MM.1S (cell line): ENCODE measurements at regions not wholly inside any gene's neighbourhood (a gene's known extent, or its start where the extent isn't known, plus 50 kb on each side); places are given as distances from the start of the nearest gene placed in this dataset.

Experiments
- DNase-seq: peaks from one replicate; pipeline ENCODE4 v3.0.0-alpha.2; 2015
- H2AFZ ChIP-seq: fragments of 300-600 bp; sonication (generic); 2 replicates; pipeline ENCODE4 v1.6.0; 2016; ENCODE audit warnings: antibody characterized with exemption, low read length
- H3F3A ChIP-seq: fragments of 300-600 bp; sonication (generic); 2 replicates; pipeline ENCODE4 v1.6.1; 2016; ENCODE audit warnings: mild to moderate bottlenecking, antibody characterized with exemption, low read length, moderate library complexity, mixed read lengths; ENCODE audit not compliant: insufficient read depth
- H3K27ac ChIP-seq: fragments of 300-600 bp; sonication (generic); 2 replicates; pipeline ENCODE4 v1.5.1; 2016; ENCODE audit warnings: mild to moderate bottlenecking, low read length
- H3K27me3 ChIP-seq: fragments of 300-600 bp; sonication (generic); replicated peaks from 2 replicates; pipeline ENCODE4 v1.6.0; 2016; ENCODE audit warnings: low read length; ENCODE audit not compliant: insufficient read depth
- H3K36me3 ChIP-seq: fragments of 300-600 bp; sonication (generic); replicated peaks from 2 replicates; pipeline ENCODE4 v1.6.1; 2016; ENCODE audit warnings: mild to moderate bottlenecking, low read length, mixed read lengths; ENCODE audit not compliant: insufficient read depth
- H3K4me1 ChIP-seq: fragments of 300-600 bp; sonication (generic); 2 replicates; pipeline ENCODE4 v1.6.1; 2016; ENCODE audit warnings: low read length, mixed read lengths
- H3K4me2 ChIP-seq: fragments of 300-600 bp; sonication (generic); 2 replicates; pipeline ENCODE4 v1.6.0; 2016; ENCODE audit warnings: low read depth, low read length
- H3K4me3 ChIP-seq: fragments of 300-600 bp; sonication (generic); 2 replicates; pipeline ENCODE4 v1.5.1; 2016; ENCODE audit warnings: low read length, mixed read lengths
- H3K79me2 ChIP-seq: fragments of 300-600 bp; sonication (generic); 2 replicates; pipeline ENCODE4 v1.6.1; 2016; ENCODE audit warnings: mixed run types, low read length, mixed read lengths
- H3K9ac ChIP-seq: fragments of 300-600 bp; sonication (generic); 2 replicates; pipeline ENCODE4 v1.6.1; 2016; ENCODE audit warnings: low read length, mixed read lengths
- H3K9me2 ChIP-seq: fragments of 300-600 bp; sonication (generic); replicated peaks from 2 replicates; pipeline ENCODE4 v1.6.1; 2016; ENCODE audit warnings: mild to moderate bottlenecking, low read length, mixed read lengths; ENCODE audit not compliant: insufficient read depth
- H3K9me3 ChIP-seq: fragments of 300-600 bp; sonication (generic); replicated peaks from 2 replicates; pipeline ENCODE4 v1.6.1; 2016; ENCODE audit warnings: mild to moderate bottlenecking, low read length, mixed read lengths; ENCODE audit not compliant: insufficient read depth
- H4K20me1 ChIP-seq: fragments of 300-600 bp; sonication (generic); 2 replicates; pipeline ENCODE4 v1.6.1; 2016; ENCODE audit warnings: mild to moderate bottlenecking, low read length, moderate library complexity, mixed read lengths; ENCODE audit not compliant: insufficient read depth
- EZH2 ChIP-seq: fragments of 300-600 bp; sonication (generic); optimal IDR thresholded peaks from 2 replicates; pipeline ENCODE3; 2017; ENCODE audit warnings: low read depth, mild to moderate bottlenecking, antibody characterized with exemption, low read length, mixed read lengths
- EZH2phosphoT487 ChIP-seq: fragments of 300-600 bp; sonication (generic); IDR thresholded peaks from 2 replicates; pipeline ENCODE4 v1.6.1; 2018; ENCODE audit warnings: antibody characterized with exemption, low read length
- TF ChIP-seq, protein P1 (sequence below): fragments of 300-600 bp; sonication (generic); IDR thresholded peaks from 2 replicates; pipeline ENCODE4 v1.5.1; 2016; ENCODE audit warnings: antibody characterized with exemption, low read length, mixed read lengths

- H2AFZ ChIP-seq = no peak overlapping the region
- no peaks in the 10 kb centered on the region for H3K4me1 ChIP-seq
These were observed 360.1 kb downstream of the LPIN1 start for GRCh38 chr2:12106440-12107080.

GRCh38 chr2:12107321-12107720 lies 360.9 kb downstream of the LPIN1 start:
- no peaks in the 10 kb centered on the region for H3K27me3 ChIP-seq
- no peak overlapping the region for H3K4me2 ChIP-seq
- TF ChIP-seq EZH2phosphoT487 = no peak
- TF ChIP-seq, protein P1, sequence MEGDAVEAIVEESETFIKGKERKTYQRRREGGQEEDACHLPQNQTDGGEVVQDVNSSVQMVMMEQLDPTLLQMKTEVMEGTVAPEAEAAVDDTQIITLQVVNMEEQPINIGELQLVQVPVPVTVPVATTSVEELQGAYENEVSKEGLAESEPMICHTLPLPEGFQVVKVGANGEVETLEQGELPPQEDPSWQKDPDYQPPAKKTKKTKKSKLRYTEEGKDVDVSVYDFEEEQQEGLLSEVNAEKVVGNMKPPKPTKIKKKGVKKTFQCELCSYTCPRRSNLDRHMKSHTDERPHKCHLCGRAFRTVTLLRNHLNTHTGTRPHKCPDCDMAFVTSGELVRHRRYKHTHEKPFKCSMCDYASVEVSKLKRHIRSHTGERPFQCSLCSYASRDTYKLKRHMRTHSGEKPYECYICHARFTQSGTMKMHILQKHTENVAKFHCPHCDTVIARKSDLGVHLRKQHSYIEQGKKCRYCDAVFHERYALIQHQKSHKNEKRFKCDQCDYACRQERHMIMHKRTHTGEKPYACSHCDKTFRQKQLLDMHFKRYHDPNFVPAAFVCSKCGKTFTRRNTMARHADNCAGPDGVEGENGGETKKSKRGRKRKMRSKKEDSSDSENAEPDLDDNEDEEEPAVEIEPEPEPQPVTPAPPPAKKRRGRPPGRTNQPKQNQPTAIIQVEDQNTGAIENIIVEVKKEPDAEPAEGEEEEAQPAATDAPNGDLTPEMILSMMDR = no peak
- no peak for TF ChIP-seq EZH2

More at GRCh38 chr2:12106440-12107080, 360.1 kb downstream of the LPIN1 start:
- H3K27me3 ChIP-seq = no peaks in the 10 kb centered on the region
- TF ChIP-seq EZH2phosphoT487 = no peak
- TF ChIP-seq, protein P1 = no peak
- no peak for TF ChIP-seq EZH2
- H3K9ac ChIP-seq = no peak overlapping the region
- H3K79me2 ChIP-seq = no peaks in the 10 kb centered on the region
- H3K4me3 ChIP-seq = no peak overlapping the region
- H3K36me3 ChIP-seq = no peaks in the 10 kb centered on the region
- H3K9me2 ChIP-seq = no peaks in the 10 kb centered on the region
- no peaks in the 10 kb centered on the region for H4K20me1 ChIP-seq
- no peak for DNase-seq
- H3F3A ChIP-seq = no peaks in the 10 kb centered on the region
- no peaks in the 10 kb centered on the region for H3K9me3 ChIP-seq
- no peak overlapping the region for H3K27ac ChIP-seq
- no peak overlapping the region for H3K4me2 ChIP-seq

DNA sequence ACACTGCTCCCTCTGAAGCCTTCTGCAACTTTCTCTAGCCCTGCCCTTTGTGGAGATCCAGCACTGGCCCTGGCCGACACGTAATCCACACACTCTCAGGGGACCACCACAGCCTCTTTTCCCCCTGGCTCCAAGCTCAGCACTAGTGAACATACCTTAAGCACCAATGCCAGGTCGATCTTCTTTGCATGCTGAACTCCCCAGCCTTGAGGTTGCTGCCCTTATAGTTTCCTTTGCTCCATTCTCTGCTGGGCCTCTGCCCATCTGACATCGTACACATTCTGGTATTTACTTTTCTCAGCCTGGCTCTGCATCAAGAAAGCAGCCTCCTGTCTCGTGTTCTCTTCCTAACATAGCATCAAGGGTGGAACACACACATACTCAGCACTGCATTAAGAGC lies 361.5 kb downstream of the LPIN1 start:
- H4K20me1 ChIP-seq = no peaks in the 10 kb centered on the region
- no peaks in the 10 kb centered on the region for H3K36me3 ChIP-seq
- no peaks in the 10 kb centered on the region for H3K9me2 ChIP-seq
- H3K4me2 ChIP-seq = no peak overlapping the region
- no peak overlapping the region for H3K4me3 ChIP-seq
- H3K27ac ChIP-seq = no peak overlapping the region
- no peaks in the 10 kb centered on the region for H3F3A ChIP-seq
- no peak overlapping the region for H2AFZ ChIP-seq
- H3K27me3 ChIP-seq = no peaks in the 10 kb centered on the region
- no peaks in the 10 kb centered on the region for H3K79me2 ChIP-seq
- H3K4me1 ChIP-seq = no peaks in the 10 kb centered on the region
- no peak for TF ChIP-seq EZH2
- TF ChIP-seq, protein P1 = no peak
- no peak for TF ChIP-seq EZH2phosphoT487
- DNase-seq = no peak
- H3K9ac ChIP-seq = no peak overlapping the region
- no peaks in the 10 kb centered on the region for H3K9me3 ChIP-seq

More at GRCh38 chr2:12107321-12107720, 360.9 kb downstream of the LPIN1 start:
- no peak overlapping the region for H3K4me3 ChIP-seq
- H3K4me1 ChIP-seq = no peaks in the 10 kb centered on the region
- no peaks in the 10 kb centered on the region for H3K79me2 ChIP-seq
- H3K36me3 ChIP-seq = no peaks in the 10 kb centered on the region
- no peak for DNase-seq
- no peaks in the 10 kb centered on the region for H3K9me2 ChIP-seq
- no peaks in the 10 kb centered on the region for H3K9me3 ChIP-seq
- H3K27ac ChIP-seq = no peak overlapping the region
- H3F3A ChIP-seq = no peaks in the 10 kb centered on the region
- H3K9ac ChIP-seq = no peak overlapping the region
- H2AFZ ChIP-seq = no peak overlapping the region
- no peaks in the 10 kb centered on the region for H4K20me1 ChIP-seq
